ENCODE measurements at regions not wholly inside any gene's neighbourhood (a gene's known extent, or its start where the extent isn't known, plus 50 kb on each side); places are given as distances from the start of the nearest gene placed in this dataset.

- H3K36me3 ChIP-seq (replicated peaks; ENCODE audit: low read depth, low read length), result no peaks in the 10 kb centered on the region
- no peaks in the 10 kb centered on the region for H4K20me1 ChIP-seq (ENCODE audit: insufficient read depth, low read length)
- no peak overlapping the region for H2AFZ ChIP-seq (ENCODE audit: low read depth, low read length)
- no peak overlapping the region for H3K4me2 ChIP-seq (ENCODE audit: low read length)
- no peak overlapping the region for H3K4me3 ChIP-seq (ENCODE audit: low read length)
- no peak overlapping the region for H3K27ac ChIP-seq (ENCODE audit: low read length)
- no peaks in the 10 kb centered on the region for H3K79me2 ChIP-seq (ENCODE audit: low read length)
- H3K9ac ChIP-seq (ENCODE audit: low read length), result no peak overlapping the region
- no peaks in the 10 kb centered on the region for H3K27me3 ChIP-seq (ENCODE audit: low read depth, low read length)
- H3K9me3 ChIP-seq (ENCODE audit: insufficient read depth, low read length), result no peaks in the 10 kb centered on the region
- no peak for TF ChIP-seq EZH2phosphoT487 (IDR thresholded peaks at IDR 0.05; ENCODE audit: low read depth)
- no peak for TF ChIP-seq CTCF (IDR thresholded peaks at IDR 0.05; ENCODE audit: low read depth, low read length)
- H3K4me1 ChIP-seq (ENCODE audit: low read length), result no peaks in the 10 kb centered on the region
Measured at GRCh38 chr3:194277104-194277785, 73.9 kb downstream of the CPN2 start.

- Histone ChIP-seq H3K27me3 (ENCODE audit: low read depth, low read length) (no peaks in the 10 kb centered on the region), H2AFZ (ENCODE audit: low read depth, low read length) (no peak overlapping the region), H3K4me1 (ENCODE audit: low read length) (no peaks in the 10 kb centered on the region), H3K36me3 (replicated peaks; ENCODE audit: low read depth, low read length) (no peaks in the 10 kb centered on the region), H4K20me1 (ENCODE audit: insufficient read depth, low read length) (no peaks in the 10 kb centered on the region), H3K9me3 (ENCODE audit: insufficient read depth, low read length) (no peaks in the 10 kb centered on the region), H3K9ac (ENCODE audit: low read length) (no peak overlapping the region), H3K4me2 (ENCODE audit: low read length) (no peak overlapping the region), H3K27ac (ENCODE audit: low read length) (no peak overlapping the region), H3K4me3 (ENCODE audit: low read length) (no peak overlapping the region), H3K79me2 (ENCODE audit: low read length) (no peaks in the 10 kb centered on the region)
- TF ChIP-seq EZH2phosphoT487 (IDR thresholded peaks at IDR 0.05; ENCODE audit: low read depth) (no peak), CTCF (IDR thresholded peaks at IDR 0.05; ENCODE audit: low read depth, low read length) (no peak)
Measured at GRCh38 chr3:194277786-194278130, 73.4 kb downstream of the CPN2 start.

GRCh38 chr3:194278186-194278845 is 72.8 kb downstream of the CPN2 start:
- H3K79me2 ChIP-seq (ENCODE audit: low read length), result no peaks in the 10 kb centered on the region
- no peak overlapping the region for H3K4me3 ChIP-seq (ENCODE audit: low read length)
- H3K4me1 ChIP-seq (ENCODE audit: low read length), result no peaks in the 10 kb centered on the region
- H3K9me3 ChIP-seq (ENCODE audit: insufficient read depth, low read length), result no peaks in the 10 kb centered on the region
- TF ChIP-seq EZH2phosphoT487 (IDR thresholded peaks at IDR 0.05; ENCODE audit: low read depth), result no peak
- no peak for TF ChIP-seq CTCF (IDR thresholded peaks at IDR 0.05; ENCODE audit: low read depth, low read length)
- H4K20me1 ChIP-seq (ENCODE audit: insufficient read depth, low read length), result no peaks in the 10 kb centered on the region
- no peaks in the 10 kb centered on the region for H3K27me3 ChIP-seq (ENCODE audit: low read depth, low read length)
- no peaks in the 10 kb centered on the region for H3K36me3 ChIP-seq (replicated peaks; ENCODE audit: low read depth, low read length)
- H3K4me2 ChIP-seq (ENCODE audit: low read length), result no peak overlapping the region
- H2AFZ ChIP-seq (ENCODE audit: low read depth, low read length), result no peak overlapping the region
- H3K27ac ChIP-seq (ENCODE audit: low read length), result no peak overlapping the region
- H3K9ac ChIP-seq (ENCODE audit: low read length), result no peak overlapping the region

DNA sequence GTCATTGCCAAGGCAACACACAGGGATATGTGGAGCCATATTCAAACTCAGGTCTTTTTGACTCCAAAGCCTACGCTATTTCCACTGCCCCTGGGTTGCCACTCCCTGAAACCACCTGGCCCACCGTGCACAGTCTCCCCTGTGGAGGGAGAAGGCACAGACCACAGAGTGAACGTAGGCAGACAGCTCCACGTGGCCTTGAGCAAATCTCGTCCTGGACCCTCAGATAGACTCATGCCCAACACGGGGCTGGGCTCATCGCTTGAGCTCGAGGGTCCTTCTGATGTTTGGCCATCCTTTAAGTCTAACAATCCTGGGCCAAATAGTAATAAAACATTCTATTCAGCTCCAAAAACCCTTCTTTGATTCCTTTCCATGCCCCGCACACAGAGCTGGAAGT is 72.0 kb downstream of the CPN2 start:
- no peak overlapping the region for H3K9ac ChIP-seq (ENCODE audit: low read length)
- no peaks in the 10 kb centered on the region for H4K20me1 ChIP-seq (ENCODE audit: insufficient read depth, low read length)
- no peaks in the 10 kb centered on the region for H3K9me3 ChIP-seq (ENCODE audit: insufficient read depth, low read length)
- no peaks in the 10 kb centered on the region for H3K36me3 ChIP-seq (replicated peaks; ENCODE audit: low read depth, low read length)
- H3K4me2 ChIP-seq (ENCODE audit: low read length), result no peak overlapping the region
- no peak overlapping the region for H2AFZ ChIP-seq (ENCODE audit: low read depth, low read length)
- no peak for TF ChIP-seq CTCF (IDR thresholded peaks at IDR 0.05; ENCODE audit: low read depth, low read length)
- no peak overlapping the region for H3K4me3 ChIP-seq (ENCODE audit: low read length)
- no peaks in the 10 kb centered on the region for H3K79me2 ChIP-seq (ENCODE audit: low read length)
- H3K27me3 ChIP-seq (ENCODE audit: low read depth, low read length), result 0 out of 2 replicates have a peak, but pooled peaks cover 3% of the 10 kb centered on the region
- no peak overlapping the region for H3K27ac ChIP-seq (ENCODE audit: low read length)
- no peaks in the 10 kb centered on the region for H3K4me1 ChIP-seq (ENCODE audit: low read length)
